Raji (cell line): ENCODE measurements at regions not wholly inside any gene's neighbourhood (a gene's known extent, or its start where the extent isn't known, plus 50 kb on each side); places are given as distances from the start of the nearest gene placed in this dataset.

Source experiments
- POLR2A ChIP-seq: IDR thresholded peaks from 2 replicates; pipeline ENCODE4 v1.6.1; 2011; ENCODE audit warnings: low read depth, low read length, control low read depth; ENCODE audit not compliant: insufficient read depth

GRCh38 chr2:88829607-88830463 is 138.4 kb downstream of the RPIA start:
- peak; percentile 56; the same call in 1 of the 2 replicates for TF ChIP-seq POLR2A

GRCh38 chr2:88831071-88831791 is 139.8 kb downstream of the RPIA start:
- no peak for TF ChIP-seq POLR2A

- TF ChIP-seq POLR2A = peak; percentile 78
Observed at GRCh38 chr2:88831792-88832248, 140.3 kb downstream of the RPIA start.

- TF ChIP-seq POLR2A = no peak
Observed at GRCh38 chr2:88832311-88832991, 141.0 kb downstream of the RPIA start.

GRCh38 chr2:88832992-88833389 is 141.5 kb downstream of the RPIA start:
- no peak for TF ChIP-seq POLR2A

- TF ChIP-seq POLR2A = no peak
Observed at GRCh38 chr2:88834376-88834775, 142.9 kb downstream of the RPIA start.

GRCh38 chr2:88834866-88835265 is 143.4 kb downstream of the RPIA start:
- no peak for TF ChIP-seq POLR2A

GRCh38 chr2:88835726-88836125 is 144.3 kb downstream of the RPIA start:
- TF ChIP-seq POLR2A = no peak

GRCh38 chr2:88836351-88836750 is 144.9 kb downstream of the RPIA start:
- TF ChIP-seq POLR2A = no peak

GRCh38 chr2:88837511-88838160 is 146.2 kb downstream of the RPIA start:
- TF ChIP-seq POLR2A = no peak; the same call in 1 of the 2 replicates

- peak; percentile 43; the same call in 1 of the 2 replicates for TF ChIP-seq POLR2A
Observed at GRCh38 chr2:88838165-88838635, 146.7 kb downstream of the RPIA start.

- TF ChIP-seq POLR2A = 0 out of 2 replicates have a peak, but pooled peaks have one; percentile 26
Observed at GRCh38 chr2:88841224-88841929, 149.9 kb downstream of the RPIA start.

- 0 out of 2 replicates have a peak, but pooled peaks have one; percentile 24 for TF ChIP-seq POLR2A
Observed at GRCh38 chr2:88842656-88843460, 151.4 kb downstream of the RPIA start.
